Upper lobe of left lung (tissue), 6 donors: ENCODE measurements at regions not wholly inside any gene's neighbourhood (a gene's known extent, or its start where the extent isn't known, plus 50 kb on each side); places are given as distances from the start of the nearest gene placed in this dataset.

Experiments
- ATAC-seq, 2 donors: fragments of 200-7000 bp; cut with Tn5 transposase; one replicate each; pipeline ENCODE4 v1.9.1; 2022; ENCODE audit warnings: mild to moderate bottlenecking in 2 of 2, moderate library complexity in 2 of 2; ENCODE audit not compliant: low FRiP score in 2 of 2
- DNase-seq, 2 donors: peaks; one replicate each; pipeline ENCODE4 v3.0.0-alpha.2; 2019 to 2020
- H3K27ac ChIP-seq, 4 donors: fragments of 200-600 bp; sonication (generic); one replicate each; pipeline ENCODE4 v1.5.1; 2016 to 2019
- H3K27me3 ChIP-seq, 4 donors: fragments of 200-600 bp; sonication (generic); one replicate each; pipeline ENCODE4 v1.5.1; 2017 to 2019
- H3K36me3 ChIP-seq, 4 donors: fragments of 200-600 bp; sonication (generic); one replicate each; pipeline ENCODE4 v1.5.1; 2016 to 2019
- H3K4me1 ChIP-seq, 4 donors: fragments of 200-600 bp; sonication (generic); one replicate each; pipeline ENCODE4 v1.5.1; 2018 to 2019
- H3K4me3 ChIP-seq, 4 donors: fragments of 200-600 bp; sonication (generic); one replicate each; pipeline ENCODE4 v1.5.1; 2017 to 2019; ENCODE audit warnings: mild to moderate bottlenecking in 2 of 4, moderate library complexity in 1 of 4
- H3K9me3 ChIP-seq, 4 donors: fragments of 200-600 bp; sonication (generic); one replicate each; pipeline ENCODE4 v1.5.1; 2018 to 2019
- CTCF ChIP-seq, 6 experiments: fragments of 450-650 bp in 4 of 6; fragments of 200-600 bp in 2 of 6; sonication (generic) in 2 of 6; IDR thresholded peaks; one replicate each; pipeline ENCODE4 v1.5.1; 2016 to 2019; ENCODE audit warnings: antibody characterized with exemption in 6 of 6
- EP300 ChIP-seq, 4 donors: sonication (generic); formaldehyde crosslinking; IDR thresholded peaks; one replicate each; pipeline ENCODE4 v1.5.1; 2017; ENCODE audit warnings: antibody characterized with exemption in 4 of 4, control low read depth in 2 of 4
- POLR2A ChIP-seq, 4 donors: fragments of 450-650 bp; IDR thresholded peaks; one replicate each; pipeline ENCODE4 v1.5.1; 2016 to 2017; ENCODE audit warnings: antibody characterized with exemption in 4 of 4, mild to moderate bottlenecking in 2 of 4
- POLR2AphosphoS5 ChIP-seq, 2 donors: sonication (generic); formaldehyde crosslinking; IDR thresholded peaks; one replicate each; pipeline ENCODE4 v1.5.1; 2017; ENCODE audit warnings: antibody characterized with exemption in 2 of 2
- WGBS, 2 donors: methylation state at CpG; one replicate each; pipeline ENCODE4 v1.1.5; 2017 to 2018; 5-methylcytosine and 5-hydroxymethylcytosine counted together
- donor health status: DM: no; HTN: no; CAD: no; lungs with moderate emphysema.
- donor health status: DM: no; HTN: yes; CAD: no; lungs with severe emphysema.

DNA sequence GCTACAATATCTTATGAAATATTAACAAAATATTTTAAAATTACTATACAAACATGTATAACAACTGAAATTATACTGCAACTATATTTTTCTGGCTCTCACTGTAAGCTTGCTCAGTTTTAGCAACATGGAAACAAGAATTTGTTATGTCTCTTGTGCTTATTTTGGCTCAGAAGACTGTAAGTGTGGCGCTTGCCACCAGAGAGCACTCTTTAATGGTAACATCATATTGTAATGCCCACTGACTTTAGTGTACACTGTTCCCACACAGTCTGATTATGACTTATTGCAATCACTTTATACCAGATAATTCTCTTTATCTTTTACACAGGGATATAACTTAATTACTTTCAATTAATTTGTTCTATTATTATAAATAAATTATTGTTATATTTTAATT, 1500.6 kb upstream of the TMEFF2 start:
- 34 to 42% methylated on average over 1 of the region's 1 CpG for WGBS, 2 donors
- no peak for ATAC-seq

DNA sequence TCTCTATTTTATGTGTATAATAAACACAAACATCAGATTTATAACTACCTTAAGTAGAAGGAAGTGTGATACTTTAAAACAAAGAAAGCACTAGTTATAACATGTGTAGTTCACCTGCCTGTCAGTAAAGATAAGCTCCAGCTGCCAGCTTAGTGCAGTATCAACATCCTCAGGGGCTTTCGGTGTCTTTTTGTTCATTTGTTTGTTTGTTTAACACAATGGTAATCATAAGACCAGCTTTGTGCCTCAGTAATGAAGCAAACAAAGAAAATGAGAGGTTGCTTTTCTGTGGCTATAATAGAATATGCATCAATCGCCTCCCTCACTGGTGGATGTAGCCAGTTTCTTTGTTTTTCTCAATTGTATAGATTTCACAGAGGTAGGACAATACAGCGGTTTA, 1499.0 kb upstream of the TMEFF2 start:
- H3K4me3 ChIP-seq, result no peak overlapping the region

More for the DNA sequence above, 1500.6 kb upstream of the TMEFF2 start:
- Histone ChIP-seq H3K36me3 (no peaks in the 10 kb centered on the region), H3K4me1 (no peaks in the 10 kb centered on the region), H3K9me3 (no peaks in the 10 kb centered on the region), H3K27me3 (no peaks in the 10 kb centered on the region), H3K4me3 (no peak overlapping the region), H3K27ac (no peak overlapping the region)
- TF ChIP-seq POLR2A (IDR thresholded peaks at IDR 0.05) (no peak), POLR2AphosphoS5 (IDR thresholded peaks at IDR 0.05) (no peak), EP300 (IDR thresholded peaks at IDR 0.05) (no peak), CTCF (IDR thresholded peaks at IDR 0.05) (no peak)
- no peak for DNase-seq

DNA sequence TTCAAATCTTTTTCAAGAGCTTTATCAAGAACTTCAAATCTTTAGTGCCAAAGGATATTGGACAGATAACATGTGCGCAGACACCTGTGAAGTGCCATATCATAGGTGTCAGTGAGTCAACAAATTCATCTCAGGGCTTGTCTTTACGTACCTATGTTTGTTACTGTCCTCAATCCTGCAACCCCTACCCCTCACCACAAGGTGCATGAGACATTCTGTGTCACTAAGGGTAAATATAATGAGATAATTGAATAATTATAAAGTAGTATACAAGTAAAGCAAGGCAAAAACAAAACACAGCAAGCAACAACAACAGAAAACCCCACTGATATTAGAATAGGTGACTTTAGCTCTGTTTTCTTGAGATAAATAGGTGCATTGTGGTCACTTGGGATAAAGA, 1495.8 kb upstream of the TMEFF2 start:
- Histone ChIP-seq H3K27me3 (no peaks in the 10 kb centered on the region), H3K27ac (no peak overlapping the region), H3K4me3 (no peak overlapping the region), H3K9me3 (no peaks in the 10 kb centered on the region), H3K4me1 (no peaks in the 10 kb centered on the region), H3K36me3 (no peaks in the 10 kb centered on the region)
- ATAC-seq, result no peak
- 63% methylated on average over 2 of the region's 2 CpGs for WGBS, 2 donors
- no peak for DNase-seq
- TF ChIP-seq POLR2A (IDR thresholded peaks at IDR 0.05) (no peak), CTCF (IDR thresholded peaks at IDR 0.05) (no peak), EP300 (IDR thresholded peaks at IDR 0.05) (no peak), POLR2AphosphoS5 (IDR thresholded peaks at IDR 0.05) (no peak)

More for the DNA sequence above, 1499.0 kb upstream of the TMEFF2 start:
- Histone ChIP-seq H3K9me3 (no peaks in the 10 kb centered on the region), H3K27ac (no peak overlapping the region), H3K27me3 (no peaks in the 10 kb centered on the region), H3K36me3 (no peaks in the 10 kb centered on the region), H3K4me1 (no peaks in the 10 kb centered on the region)
- ATAC-seq (no peak), DNase-seq (no peak)
- WGBS, 2 donors, result 61 to 64% methylated on average over 3 of the region's 3 CpGs
- TF ChIP-seq POLR2A (IDR thresholded peaks at IDR 0.05) (no peak), EP300 (IDR thresholded peaks at IDR 0.05) (no peak), POLR2AphosphoS5 (IDR thresholded peaks at IDR 0.05) (no peak), CTCF (IDR thresholded peaks at IDR 0.05) (no peak)

DNA sequence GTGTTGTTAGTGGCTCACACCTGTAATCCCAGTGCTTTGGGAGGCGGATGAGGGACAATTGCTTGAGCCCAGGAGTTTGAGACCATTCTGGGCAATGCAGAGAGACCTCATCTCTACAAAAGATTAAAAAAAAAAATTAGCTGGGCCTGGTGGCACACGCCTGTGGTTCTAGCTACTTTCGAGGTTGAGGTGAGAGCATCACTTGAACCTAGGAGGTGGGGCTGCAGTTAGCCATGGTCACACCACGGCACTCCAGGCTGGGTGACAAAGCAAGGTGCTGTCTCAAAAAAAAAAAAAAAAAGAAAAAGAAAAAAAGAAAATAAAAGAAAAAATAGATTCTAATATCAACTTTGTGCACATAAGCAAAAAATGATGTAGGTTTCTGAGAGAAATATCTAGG, 1492.5 kb upstream of the TMEFF2 start:
- TF ChIP-seq CTCF (IDR thresholded peaks at IDR 0.05) (no peak), POLR2AphosphoS5 (IDR thresholded peaks at IDR 0.05) (no peak), EP300 (IDR thresholded peaks at IDR 0.05) (no peak), POLR2A (IDR thresholded peaks at IDR 0.05) (no peak)
- no peak for DNase-seq
- ATAC-seq, result no peak
- no peak overlapping the region for H3K27ac ChIP-seq
- H3K4me1 ChIP-seq, result no peaks in the 10 kb centered on the region
- no peaks in the 10 kb centered on the region for H3K27me3 ChIP-seq
- H3K9me3 ChIP-seq, result no peaks in the 10 kb centered on the region
- H3K4me3 ChIP-seq, result no peak overlapping the region
- WGBS, 2 donors, result 82 to 90% methylated on average over 4 of the region's 4 CpGs
- no peaks in the 10 kb centered on the region for H3K36me3 ChIP-seq

DNA sequence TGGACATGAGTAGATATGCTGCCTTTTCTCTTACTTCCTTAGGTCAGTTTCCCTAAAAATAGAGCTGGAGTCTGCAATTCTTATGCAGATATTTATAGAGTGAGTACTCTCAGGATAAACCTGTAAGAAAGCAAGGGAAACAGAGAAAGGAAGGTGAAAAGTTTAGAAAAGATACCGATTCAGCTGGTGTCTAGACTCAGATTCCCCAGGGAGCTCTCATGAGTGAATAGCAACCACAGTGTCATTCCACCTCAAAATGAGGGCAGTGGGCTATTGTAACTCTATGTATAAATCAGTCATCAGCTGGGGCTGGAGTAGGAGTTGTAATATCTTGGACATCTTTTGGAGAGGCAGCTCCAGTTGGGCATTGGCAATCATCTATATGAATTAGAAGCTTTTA, 1485.1 kb upstream of the TMEFF2 start:
- H3K27ac ChIP-seq, result no peak overlapping the region
- TF ChIP-seq POLR2A (IDR thresholded peaks at IDR 0.05), result no peak
- no peak for TF ChIP-seq POLR2AphosphoS5 (IDR thresholded peaks at IDR 0.05)
- TF ChIP-seq CTCF (IDR thresholded peaks at IDR 0.05), result no peak
- no peak for TF ChIP-seq EP300 (IDR thresholded peaks at IDR 0.05)
- H3K4me3 ChIP-seq, result no peak overlapping the region
- 50 to 67% methylated on average over 1 of the region's 1 CpG for WGBS, 2 donors
- H3K36me3 ChIP-seq, result no peaks in the 10 kb centered on the region
- H3K27me3 ChIP-seq, result no peaks in the 10 kb centered on the region
- DNase-seq (no peak), ATAC-seq (no peak)
- no peaks in the 10 kb centered on the region for H3K4me1 ChIP-seq
- no peaks in the 10 kb centered on the region for H3K9me3 ChIP-seq
